ENCODE measurements at regions not wholly inside any gene's neighbourhood (a gene's known extent, or its start where the extent isn't known, plus 50 kb on each side); places are given as distances from the start of the nearest gene placed in this dataset.

- TF ChIP-seq, protein P1, sequence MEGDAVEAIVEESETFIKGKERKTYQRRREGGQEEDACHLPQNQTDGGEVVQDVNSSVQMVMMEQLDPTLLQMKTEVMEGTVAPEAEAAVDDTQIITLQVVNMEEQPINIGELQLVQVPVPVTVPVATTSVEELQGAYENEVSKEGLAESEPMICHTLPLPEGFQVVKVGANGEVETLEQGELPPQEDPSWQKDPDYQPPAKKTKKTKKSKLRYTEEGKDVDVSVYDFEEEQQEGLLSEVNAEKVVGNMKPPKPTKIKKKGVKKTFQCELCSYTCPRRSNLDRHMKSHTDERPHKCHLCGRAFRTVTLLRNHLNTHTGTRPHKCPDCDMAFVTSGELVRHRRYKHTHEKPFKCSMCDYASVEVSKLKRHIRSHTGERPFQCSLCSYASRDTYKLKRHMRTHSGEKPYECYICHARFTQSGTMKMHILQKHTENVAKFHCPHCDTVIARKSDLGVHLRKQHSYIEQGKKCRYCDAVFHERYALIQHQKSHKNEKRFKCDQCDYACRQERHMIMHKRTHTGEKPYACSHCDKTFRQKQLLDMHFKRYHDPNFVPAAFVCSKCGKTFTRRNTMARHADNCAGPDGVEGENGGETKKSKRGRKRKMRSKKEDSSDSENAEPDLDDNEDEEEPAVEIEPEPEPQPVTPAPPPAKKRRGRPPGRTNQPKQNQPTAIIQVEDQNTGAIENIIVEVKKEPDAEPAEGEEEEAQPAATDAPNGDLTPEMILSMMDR (IDR thresholded peaks at IDR 0.05): no peak
- no peak for TF ChIP-seq POLR2A (IDR thresholded peaks at IDR 0.05)
Observed at GRCh38 chr5:126338635-126339034, 84.6 kb upstream of the GRAMD2B start.
